IMR-90 (cell line): ENCODE measurements at regions not wholly inside any gene's neighbourhood (a gene's known extent, or its start where the extent isn't known, plus 50 kb on each side); places are given as distances from the start of the nearest gene placed in this dataset.

Source experiments
- ATAC-seq: fragments of 200-7000 bp; cut with Tn5 transposase; 2 replicates; pipeline ENCODE4 v1.9.1; 2020; ENCODE audit warnings: low read depth, mild to moderate bottlenecking, moderate library complexity
- BruUV-seq: library from RNA; stranded (reverse); fragments of 400-500 nt; replicated peaks from 2 replicates; lab custom pipeline; 2021; lab: Mats Ljungman, UMichigan
- CTCF ChIA-PET: fragments of 300-600 bp; formaldehyde crosslinking; extraction: SDS; loops from one replicate; lab custom pipeline; 2021; ENCODE audit warnings: antibody characterized with exemption; lab: Yijun Ruan, JAX
- POLR2A ChIA-PET: fragments of 300-600 bp; sonication (Branson Sonifier 250); formaldehyde crosslinking; loops from one replicate; lab custom pipeline; 2022; ENCODE audit warnings: antibody characterized with exemption; ENCODE audit not compliant: unreplicated experiment; lab: Charles Lee
- DNase-seq: peaks from one replicate; pipeline ENCODE4 v3.0.0; 2013
- H2AFZ ChIP-seq: replicated peaks from 2 replicates; pipeline ENCODE3; 2013; ENCODE audit warnings: low read length, mild to moderate bottlenecking; ENCODE audit not compliant: poor library complexity
- H2AK5ac ChIP-seq: 2 replicates; pipeline ENCODE4 v1.6.1; 2013; ENCODE audit warnings: low read depth, low read length, inconsistent platforms
- H2AK9ac ChIP-seq: replicated peaks from 2 replicates; pipeline ENCODE3; 2013; ENCODE audit warnings: mild to moderate bottlenecking, low read depth, low read length, moderate library complexity; ENCODE audit not compliant: poor library complexity
- H2BK120ac ChIP-seq: 2 replicates; pipeline ENCODE4 v1.6.1; 2013; ENCODE audit warnings: low read depth, low read length, inconsistent platforms
- H2BK15ac ChIP-seq: 3 replicates; pipeline ENCODE4 v1.6.1; 2013; ENCODE audit warnings: low read depth, low read length, inconsistent platforms
- H2BK20ac ChIP-seq: 2 replicates; pipeline ENCODE4 v1.6.1; 2013; ENCODE audit warnings: low read depth, mild to moderate bottlenecking, inconsistent platforms, low read length, moderate library complexity
- H2BK5ac ChIP-seq: 2 replicates; pipeline ENCODE4 v1.6.1; 2013; ENCODE audit warnings: mild to moderate bottlenecking, low read depth, low read length, inconsistent platforms; ENCODE audit not compliant: poor library complexity, severe bottlenecking
- H3K14ac ChIP-seq: replicated peaks from 2 replicates; pipeline ENCODE4 v1.6.1; 2013; ENCODE audit warnings: low read depth, low read length, inconsistent platforms
- H3K18ac ChIP-seq: 2 replicates; pipeline ENCODE4 v1.6.1; 2013; ENCODE audit warnings: low read depth, low read length, control low read depth
- H3K23ac ChIP-seq: 2 replicates; pipeline ENCODE4 v1.6.1; 2013; ENCODE audit warnings: low read depth, low read length, inconsistent platforms
- H3K27ac ChIP-seq: 2 replicates; pipeline ENCODE4 v1.5.1; 2013; ENCODE audit warnings: mild to moderate bottlenecking, control low read depth, low read length; ENCODE audit not compliant: insufficient read depth
- H3K27me3 ChIP-seq: 2 replicates; pipeline ENCODE4 v1.6.1; 2013; ENCODE audit warnings: low read length; ENCODE audit not compliant: control insufficient read depth, insufficient read depth
- H3K36me3 ChIP-seq: 2 replicates; pipeline ENCODE4 v1.6.1; 2013; ENCODE audit warnings: low read length, mixed read lengths; ENCODE audit not compliant: control insufficient read depth, insufficient read depth
- H3K4ac ChIP-seq: 2 replicates; pipeline ENCODE4 v1.6.1; 2013; ENCODE audit warnings: low read depth, low read length, inconsistent platforms
- H3K4me1 ChIP-seq: 2 replicates; pipeline ENCODE4 v1.6.1; 2013; ENCODE audit warnings: low read length, mixed read lengths; ENCODE audit not compliant: control insufficient read depth, insufficient read depth
- H3K4me2 ChIP-seq: 2 replicates; pipeline ENCODE4 v1.6.1; 2013; ENCODE audit warnings: low read depth, mild to moderate bottlenecking, control low read depth, low read length, moderate library complexity
- H3K4me3 ChIP-seq: 2 replicates; pipeline ENCODE4 v1.5.1; 2013; ENCODE audit warnings: low read depth, mild to moderate bottlenecking, control low read depth, low read length, moderate library complexity; ENCODE audit not compliant: insufficient read depth
- H3K56ac ChIP-seq: 2 replicates; pipeline ENCODE4 v1.6.1; 2013; ENCODE audit warnings: low read length, inconsistent platforms; ENCODE audit not compliant: insufficient read depth; ENCODE audit errors: extremely low read depth
- H3K79me1 ChIP-seq, 2 experiments: 2 replicates each; pipeline ENCODE4 v1.6.1; 2013; ENCODE audit warnings: low read length in 2 of 2, inconsistent platforms in 1 of 2, low read depth in 1 of 2
- H3K9ac ChIP-seq: 2 replicates; pipeline ENCODE4 v1.6.1; 2013; ENCODE audit warnings: low read depth, low read length, control low read depth
- H3K9me1 ChIP-seq: 2 replicates; pipeline ENCODE4 v1.6.1; 2013; ENCODE audit warnings: low read length, inconsistent platforms; ENCODE audit not compliant: insufficient read depth
- H3K9me3 ChIP-seq: 2 replicates; pipeline ENCODE4 v1.6.1; 2013; ENCODE audit warnings: low read length; ENCODE audit not compliant: control insufficient read depth, insufficient read depth
- H4K20me1 ChIP-seq: 2 replicates; pipeline ENCODE4 v1.6.1; 2013; ENCODE audit warnings: low read length, inconsistent platforms; ENCODE audit not compliant: insufficient read depth
- H4K5ac ChIP-seq: 2 replicates; pipeline ENCODE4 v1.6.1; 2013; ENCODE audit warnings: mild to moderate bottlenecking, low read depth, low read length, control low read depth
- H4K8ac ChIP-seq, 2 experiments: 2 replicates each; pipeline ENCODE4 v1.6.1; 2013; ENCODE audit warnings: low read depth in 2 of 2, low read length in 2 of 2, control low read depth in 1 of 2, inconsistent platforms in 1 of 2
- H4K91ac ChIP-seq: 2 replicates; pipeline ENCODE4 v1.6.1; 2013; ENCODE audit warnings: low read depth, low read length, inconsistent platforms; ENCODE audit not compliant: insufficient read depth
- BHLHE40 ChIP-seq: fragments of 150-350 bp; IDR thresholded peaks from 2 replicates; pipeline ENCODE4 v1.6.1; 2016; ENCODE audit warnings: mild to moderate bottlenecking, low read depth, low read length
- CEBPB ChIP-seq: IDR thresholded peaks from 2 replicates; pipeline ENCODE4 v1.6.1; 2012; ENCODE audit warnings: low read depth, low read length, improper control_type of control experiment
- CHD1 ChIP-seq: IDR thresholded peaks from 2 replicates; pipeline ENCODE4 v1.6.1; 2012; ENCODE audit warnings: low read depth, low read length, improper control_type of control experiment
- ELK1 ChIP-seq: fragments of 150-350 bp; IDR thresholded peaks from 2 replicates; pipeline ENCODE4 v1.6.1; 2016; ENCODE audit warnings: low read depth, mild to moderate bottlenecking, low read length, moderate library complexity, borderline replicate concordance
- FOS ChIP-seq: fragments of 150-350 bp; IDR thresholded peaks from 2 replicates; pipeline ENCODE4 v1.6.1; 2016; ENCODE audit warnings: low read depth, low read length
- MAFK ChIP-seq: IDR thresholded peaks from 2 replicates; pipeline ENCODE4 v1.6.1; 2012; ENCODE audit warnings: low read depth, low read length, improper control_type of control experiment
- MAZ ChIP-seq: IDR thresholded peaks from 2 replicates; pipeline ENCODE4 v1.6.1; 2012; ENCODE audit warnings: low read depth, mild to moderate bottlenecking, low read length, improper control_type of control experiment, moderate library complexity, borderline replicate concordance
- MXI1 ChIP-seq: IDR thresholded peaks from 2 replicates; pipeline ENCODE4 v1.6.1; 2012; ENCODE audit warnings: low read depth, mild to moderate bottlenecking, low read length, moderate library complexity, borderline replicate concordance
- NFE2L2 ChIP-seq: fragments of 150-350 bp; IDR thresholded peaks from 2 replicates; pipeline ENCODE4 v1.6.1; 2016; ENCODE audit warnings: low read depth, mild to moderate bottlenecking, low read length
- POLR2A ChIP-seq: IDR thresholded peaks from 2 replicates; pipeline ENCODE4 v1.6.1; 2012; ENCODE audit warnings: mild to moderate bottlenecking, low read depth, low read length
- RAD21 ChIP-seq: IDR thresholded peaks from 2 replicates; pipeline ENCODE4 v1.6.1; 2012; ENCODE audit warnings: low read length, improper control_type of control experiment
- RCOR1 ChIP-seq: IDR thresholded peaks from 2 replicates; pipeline ENCODE4 v1.6.1; 2012; ENCODE audit warnings: mild to moderate bottlenecking, low read length, improper control_type of control experiment; ENCODE audit not compliant: insufficient replicate concordance
- RFX5 ChIP-seq: IDR thresholded peaks from 2 replicates; pipeline ENCODE4 v1.8.0; 2012; ENCODE audit warnings: low read depth, mild to moderate bottlenecking, low read length, moderate library complexity
- SMC3 ChIP-seq: fragments of 150-350 bp; IDR thresholded peaks from 2 replicates; pipeline ENCODE4 v1.6.1; 2016; ENCODE audit warnings: low read depth, mild to moderate bottlenecking, antibody characterized with exemption, low read length, moderate library complexity
- USF2 ChIP-seq: fragments of 150-350 bp; IDR thresholded peaks from 2 replicates; pipeline ENCODE4 v1.6.1; 2017; ENCODE audit warnings: mild to moderate bottlenecking, antibody characterized with exemption, low read length, low read depth
- WGBS, 2 experiments: methylation state at CpG; one replicate each; pipeline versions ENCODE4 v1.1.5 to v1.1.7; 2013; ENCODE audit warnings: missing lambda C conversion rate in 2 of 2; ENCODE audit not compliant: insufficient read length in 1 of 2; ENCODE audit errors: extremely low coverage in 2 of 2; 5-methylcytosine and 5-hydroxymethylcytosine counted together
- dilution Hi-C: fragments of 300-500 bp; cut with HindIII; formaldehyde crosslinking; loops from one replicate; pipeline ENCODE4 v1.14.3; 2018; ENCODE audit warnings: low sequenced_read_pairs; ENCODE audit not compliant: unreplicated experiment
- in situ Hi-C: fragments of 300-500 bp; cut with MboI; formaldehyde crosslinking; loops from 3 replicates; pipeline ENCODE4 v1.14.3; 2019; ENCODE audit warnings: low sequenced_read_pairs, inconsistent platforms, mixed read lengths
- intact Hi-C: fragments of 100-400 bp; cut with micrococcal nuclease; formaldehyde crosslinking; loops from 2 replicates; pipeline ENCODE4 v1.10.0; 2022
- TF ChIP-seq, protein P1 (sequence below): conservative IDR thresholded peaks from 2 replicates; pipeline ENCODE4 v1.5.1; 2012; ENCODE audit warnings: mild to moderate bottlenecking, low read depth, low read length, improper control_type of control experiment

DNA sequence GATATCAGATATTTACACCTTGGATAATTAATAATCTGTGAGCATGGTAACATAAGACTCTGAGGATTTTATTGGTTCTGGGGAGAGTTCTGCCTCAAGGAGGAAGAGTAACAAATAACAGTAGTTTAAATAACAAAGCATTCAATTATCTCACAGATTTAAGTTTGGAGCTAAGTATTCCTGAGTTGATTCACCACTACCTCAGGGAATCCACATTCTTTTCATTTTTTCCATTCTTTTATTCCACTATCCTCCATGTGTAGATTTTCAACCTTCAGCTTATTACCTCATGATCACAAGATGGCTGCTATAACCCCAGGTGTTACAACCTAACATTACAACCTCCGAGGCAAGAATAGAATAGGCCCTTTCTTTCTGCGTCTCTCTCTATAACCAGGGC is 252.2 kb upstream of the TOX3 start:
- Histone ChIP-seq H3K4me1 (no peaks in the 10 kb centered on the region), H4K8ac (no peak overlapping the region), H4K5ac (no peak overlapping the region), H3K4ac (no peak overlapping the region), H3K14ac (no peak overlapping the region), H2AFZ (no peak overlapping the region), H3K9ac (no peak overlapping the region), H3K56ac (no peak overlapping the region), H4K91ac (no peak overlapping the region), H2BK5ac (no peak overlapping the region), H2AK9ac (no peak overlapping the region), H4K20me1 (no peaks in the 10 kb centered on the region), H3K4me2 (no peak overlapping the region), H2AK5ac (no peak overlapping the region), H2BK120ac (no peak overlapping the region), H3K27ac (no peak overlapping the region), H3K18ac (no peak overlapping the region), H3K9me1 (no peaks in the 10 kb centered on the region), H3K4me3 (no peak overlapping the region), H3K9me3 (peaks cover 3% of the 10 kb centered on the region; the same call in 1 of the 2 replicates), H3K79me1 (no peaks in the 10 kb centered on the region), H3K36me3 (no peaks in the 10 kb centered on the region), H2BK15ac (no peak overlapping the region), H2BK20ac (no peak overlapping the region), H3K27me3 (no peaks in the 10 kb centered on the region), H3K23ac (no peak overlapping the region)
- ATAC-seq (no peak), DNase-seq (no peak)
- intact Hi-C loops (no loop called here), dilution Hi-C loops (no loop called here), in situ Hi-C loops (no loop called here)
- CTCF ChIA-PET, result no interaction called here
- TF ChIP-seq RAD21, result no peak
- no peak for TF ChIP-seq POLR2A
- TF ChIP-seq MAZ, result no peak
- TF ChIP-seq MAFK, result no peak
- no peak for TF ChIP-seq FOS
- no peak for TF ChIP-seq BHLHE40
- TF ChIP-seq, protein P1, sequence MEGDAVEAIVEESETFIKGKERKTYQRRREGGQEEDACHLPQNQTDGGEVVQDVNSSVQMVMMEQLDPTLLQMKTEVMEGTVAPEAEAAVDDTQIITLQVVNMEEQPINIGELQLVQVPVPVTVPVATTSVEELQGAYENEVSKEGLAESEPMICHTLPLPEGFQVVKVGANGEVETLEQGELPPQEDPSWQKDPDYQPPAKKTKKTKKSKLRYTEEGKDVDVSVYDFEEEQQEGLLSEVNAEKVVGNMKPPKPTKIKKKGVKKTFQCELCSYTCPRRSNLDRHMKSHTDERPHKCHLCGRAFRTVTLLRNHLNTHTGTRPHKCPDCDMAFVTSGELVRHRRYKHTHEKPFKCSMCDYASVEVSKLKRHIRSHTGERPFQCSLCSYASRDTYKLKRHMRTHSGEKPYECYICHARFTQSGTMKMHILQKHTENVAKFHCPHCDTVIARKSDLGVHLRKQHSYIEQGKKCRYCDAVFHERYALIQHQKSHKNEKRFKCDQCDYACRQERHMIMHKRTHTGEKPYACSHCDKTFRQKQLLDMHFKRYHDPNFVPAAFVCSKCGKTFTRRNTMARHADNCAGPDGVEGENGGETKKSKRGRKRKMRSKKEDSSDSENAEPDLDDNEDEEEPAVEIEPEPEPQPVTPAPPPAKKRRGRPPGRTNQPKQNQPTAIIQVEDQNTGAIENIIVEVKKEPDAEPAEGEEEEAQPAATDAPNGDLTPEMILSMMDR, result no peak
- TF ChIP-seq CEBPB, result no peak
- TF ChIP-seq NFE2L2, result no peak
- TF ChIP-seq CHD1, result no peak
- no peak for TF ChIP-seq ELK1
- TF ChIP-seq SMC3, result no peak
- TF ChIP-seq USF2, result no peak
- TF ChIP-seq RCOR1, result no peak
- TF ChIP-seq RFX5, result no peak
- TF ChIP-seq MXI1, result no peak
- BruUV-seq, result no TSS peak
- POLR2A ChIA-PET, result no interaction called here
- WGBS, 2 experiments, result no CpG with 5 or more reads among the region's 2 CpGs
